AG04450 (cell line): ENCODE measurements at regions not wholly inside any gene's neighbourhood (a gene's known extent, or its start where the extent isn't known, plus 50 kb on each side); places are given as distances from the start of the nearest gene placed in this dataset.

Experiments
- CTCF ChIA-PET: fragments of 300-600, 350-600 bp; formaldehyde crosslinking; extraction: SDS; loops from one replicate; lab custom pipeline; 2022; ENCODE audit warnings: antibody characterized with exemption, inconsistent platforms; lab: Charles Lee
- POLR2A ChIA-PET: fragments of 350-600 bp; formaldehyde crosslinking; extraction: SDS; loops from one replicate; lab custom pipeline; 2021; ENCODE audit warnings: antibody characterized with exemption, inconsistent platforms; lab: Yijun Ruan, JAX
- DNase-seq: peaks from one replicate; pipeline ENCODE4 v3.0.0-alpha.2; 2011; ENCODE audit warnings: low read depth, low spot score
- H3K27ac ChIP-seq: one replicate; pipeline ENCODE4 v1.5.1; 2012; ENCODE audit warnings: low read depth, low read length, control low read depth
- H3K27me3 ChIP-seq: one replicate; pipeline ENCODE4 v1.6.0; 2012; ENCODE audit warnings: low read length; ENCODE audit not compliant: control insufficient read depth, insufficient read depth
- H3K4me3 ChIP-seq: 2 replicates; pipeline ENCODE4 v1.5.1; 2011; ENCODE audit warnings: mild to moderate bottlenecking, low read depth, low read length, control low read depth
- H3K9me3 ChIP-seq: 2 replicates; pipeline ENCODE4 v1.5.1; 2012; ENCODE audit warnings: low read length; ENCODE audit not compliant: control insufficient read depth, insufficient read depth
- CTCF ChIP-seq: IDR thresholded peaks from 2 replicates; pipeline ENCODE4 v1.5.1; 2011; ENCODE audit warnings: low read depth, low read length, control low read depth, inconsistent platforms

DNA sequence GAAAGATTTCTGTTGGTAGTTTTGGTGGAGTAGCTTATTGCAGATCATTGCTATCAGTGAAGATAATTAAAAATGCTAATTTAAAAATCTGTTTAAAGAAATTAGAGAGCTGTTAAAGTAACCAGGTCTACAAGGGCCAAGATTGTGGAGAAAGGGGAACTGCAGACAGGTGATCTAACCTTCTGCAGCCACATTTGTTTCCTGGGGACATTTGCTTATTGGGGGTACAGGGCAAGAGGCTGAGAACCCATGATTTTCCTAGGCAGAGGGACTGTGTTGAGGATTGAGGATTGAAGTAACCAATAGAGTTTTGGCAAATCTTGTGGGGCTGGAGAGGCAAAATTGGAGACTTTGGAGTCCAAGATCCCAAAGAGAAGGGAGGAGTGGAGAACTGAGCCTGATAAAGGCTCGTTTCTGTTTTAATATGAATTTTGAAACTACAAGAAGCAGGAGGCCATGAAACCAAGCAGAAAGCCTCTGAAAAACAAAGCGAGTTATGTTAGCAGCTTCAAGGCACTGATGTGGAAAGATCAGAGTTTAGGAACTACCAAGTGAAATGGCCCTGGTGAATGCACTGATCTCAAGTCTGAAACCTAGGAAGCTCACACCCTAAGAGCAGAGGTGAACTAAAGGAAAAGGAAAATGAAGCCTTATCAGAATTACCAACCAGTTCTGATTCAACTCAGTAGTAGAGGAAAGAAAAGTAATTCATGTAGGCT is 219.8 kb upstream of the C9orf72 start:
- H3K9me3 ChIP-seq: peaks cover 6% of the 10 kb centered on the region
- no peak overlapping the region for H3K27ac ChIP-seq
- TF ChIP-seq CTCF: no peak
- H3K27me3 ChIP-seq: no peaks in the 10 kb centered on the region
- no peak for DNase-seq
- ChIA-PET POLR2A (no interaction called here), CTCF (no interaction called here)
- H3K4me3 ChIP-seq: no peak overlapping the region

DNA sequence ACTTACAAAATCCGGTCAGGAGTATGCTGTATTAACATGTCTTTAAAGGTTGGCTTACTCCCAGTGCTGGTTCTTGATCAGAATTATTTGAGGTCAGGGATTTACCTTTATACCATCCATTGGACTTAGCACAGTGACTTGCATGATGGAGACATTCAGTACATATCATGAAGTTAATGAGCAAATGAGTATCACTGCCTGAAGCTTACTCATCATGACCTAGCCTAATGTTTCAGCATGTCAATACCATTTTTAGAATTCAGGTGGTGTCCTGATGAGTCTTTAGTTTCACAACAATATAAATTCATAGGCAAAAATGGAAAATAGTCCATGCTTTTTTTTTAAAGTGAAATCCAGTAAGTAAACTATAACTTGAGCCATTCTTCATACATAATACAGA is 226.0 kb upstream of the C9orf72 start:
- no peaks in the 10 kb centered on the region for H3K9me3 ChIP-seq
- ChIA-PET CTCF (no interaction called here), POLR2A (no interaction called here)
- TF ChIP-seq CTCF: no peak
- H3K4me3 ChIP-seq: no peak overlapping the region
- DNase-seq: no peak
- H3K27ac ChIP-seq: no peak overlapping the region
- H3K27me3 ChIP-seq: no peaks in the 10 kb centered on the region

GRCh38 chr9:27800159-27800558 is 226.9 kb upstream of the C9orf72 start:
- no peak for TF ChIP-seq CTCF
- no peaks in the 10 kb centered on the region for H3K9me3 ChIP-seq
- ChIA-PET CTCF (no interaction called here), POLR2A (no interaction called here)
- DNase-seq: no peak
- no peaks in the 10 kb centered on the region for H3K27me3 ChIP-seq
- no peak overlapping the region for H3K27ac ChIP-seq
- no peak overlapping the region for H3K4me3 ChIP-seq

- CTCF ChIA-PET: no interaction called here
- no peak overlapping the region for H3K27ac ChIP-seq
- no peak for TF ChIP-seq CTCF
Observed at GRCh38 chr9:27800692-27801370, 227.6 kb upstream of the C9orf72 start.

DNA sequence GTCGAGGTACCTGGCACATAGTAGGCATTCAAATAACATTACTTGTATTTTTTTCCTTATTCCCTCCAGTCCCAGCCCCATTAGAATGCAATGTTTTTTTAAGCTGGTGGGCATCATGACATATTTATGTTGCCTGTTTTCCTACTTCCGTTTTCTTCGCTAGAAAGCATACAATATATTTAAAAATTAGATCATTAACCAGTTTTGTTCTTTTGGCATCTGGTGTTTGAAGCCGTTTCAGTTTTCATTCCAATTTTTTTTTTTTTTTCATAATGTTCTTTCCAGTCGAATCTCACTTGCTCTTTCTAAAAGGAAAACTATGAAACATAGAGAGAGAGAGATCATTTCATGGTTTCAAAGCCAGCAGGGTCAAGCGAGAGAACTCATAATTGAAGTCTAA is 228.3 kb upstream of the C9orf72 start:
- H3K27ac ChIP-seq: no peak overlapping the region
- no peak overlapping the region for H3K4me3 ChIP-seq
- CTCF ChIA-PET: no interaction called here
- H3K27me3 ChIP-seq: no peaks in the 10 kb centered on the region
- TF ChIP-seq CTCF: no peak
- no peaks in the 10 kb centered on the region for H3K9me3 ChIP-seq
- POLR2A ChIA-PET: no interaction called here
- DNase-seq: no peak

More at GRCh38 chr9:27800692-27801370, 227.6 kb upstream of the C9orf72 start:
- Histone ChIP-seq H3K9me3 (no peaks in the 10 kb centered on the region), H3K27me3 (no peaks in the 10 kb centered on the region), H3K4me3 (no peak overlapping the region)
- POLR2A ChIA-PET: no interaction called here
- no peak for DNase-seq
